Medulla oblongata (tissue), 1 donor: ENCODE measurements at regions not wholly inside any gene's neighbourhood (a gene's known extent, or its start where the extent isn't known, plus 50 kb on each side); places are given as distances from the start of the nearest gene placed in this dataset.

ENCODE experiments used
- DNase-seq: peaks from one replicate; pipeline ENCODE4 v3.0.0-alpha.2; 2015; ENCODE audit errors: extremely low spot score

DNA sequence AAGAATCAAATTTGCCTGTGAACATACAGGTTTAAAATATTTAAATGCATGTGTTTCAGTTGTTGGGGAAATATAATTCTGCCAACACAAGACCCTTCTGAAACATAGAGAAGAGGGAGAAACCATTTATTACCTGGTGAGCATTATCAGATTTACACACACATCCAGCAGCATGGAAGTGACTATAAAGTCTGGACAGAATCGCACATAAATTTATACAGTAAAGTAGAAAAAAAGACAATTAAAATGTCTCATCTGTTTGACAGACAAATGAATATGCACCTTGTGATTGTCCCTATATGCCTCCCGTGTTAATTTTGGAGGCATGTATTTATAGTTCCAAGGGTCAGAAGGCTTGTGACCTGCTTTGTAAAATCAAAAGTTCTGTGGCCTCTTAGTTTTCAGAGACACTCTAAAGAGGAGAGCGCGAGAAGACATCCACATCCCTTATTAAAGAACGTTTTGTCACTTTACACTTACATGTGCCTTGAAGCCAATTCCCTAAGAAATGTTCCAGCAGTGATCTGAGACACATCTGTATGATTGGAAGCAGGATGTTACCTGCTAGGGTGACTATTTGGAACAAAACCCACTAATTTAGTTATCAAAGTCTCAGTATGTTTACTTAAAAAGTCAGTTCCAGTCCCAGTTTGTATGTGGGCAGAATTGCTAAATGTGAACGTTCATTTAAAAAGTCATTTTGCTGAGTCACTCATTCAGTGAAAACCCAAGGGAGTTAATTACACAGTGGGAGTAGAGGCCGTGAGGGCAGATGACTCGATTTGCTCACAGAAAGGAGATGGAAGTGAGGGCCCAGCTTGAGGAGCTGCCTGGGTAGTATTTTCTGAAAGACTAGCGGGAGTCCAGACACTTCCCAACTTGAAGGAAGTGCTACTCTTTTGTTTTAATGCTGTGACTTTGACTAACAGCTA lies 527.6 kb upstream of the MEX3C start:
- no peak for DNase-seq

DNA sequence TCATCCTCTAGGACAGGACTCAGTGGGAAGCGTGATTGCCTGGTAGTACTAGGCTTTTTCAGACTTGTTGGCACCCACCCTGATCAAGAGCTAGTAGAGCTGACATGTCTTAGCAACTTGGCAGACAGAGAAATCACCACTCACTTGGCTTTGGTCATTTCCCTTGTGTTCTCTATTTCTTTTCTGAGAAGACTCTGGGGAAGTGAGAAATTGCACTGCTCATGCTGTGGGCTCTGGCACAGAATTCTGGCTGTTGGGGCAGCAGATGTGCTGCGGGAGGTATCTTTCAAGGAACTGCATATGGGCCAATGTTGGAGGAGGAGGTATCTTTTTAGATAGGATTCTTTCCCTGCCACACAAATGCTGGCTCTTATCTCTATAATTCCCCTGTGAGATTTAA lies 529.1 kb upstream of the MEX3C start:
- no peak for DNase-seq

DNA sequence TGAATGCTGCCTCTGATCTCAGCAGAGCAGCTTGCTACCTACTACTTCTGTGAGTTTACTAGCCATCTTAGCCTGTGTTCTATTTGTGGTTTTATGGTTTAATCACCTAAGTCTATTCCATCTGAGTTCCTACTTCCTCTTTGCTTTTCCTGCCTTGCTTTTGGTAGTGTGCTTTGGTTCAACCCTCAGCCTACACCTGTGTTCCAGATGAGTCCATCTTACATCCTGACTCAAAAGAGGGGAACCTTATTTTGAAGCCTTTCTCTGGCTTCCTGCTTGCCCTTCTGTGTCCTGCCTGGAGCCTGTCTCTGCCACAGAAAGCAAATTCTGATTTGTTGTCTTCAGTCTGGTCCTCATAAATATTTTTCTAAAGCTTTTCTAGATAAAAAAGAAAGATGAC lies 530.3 kb upstream of the MEX3C start:
- DNase-seq, result no peak

DNA sequence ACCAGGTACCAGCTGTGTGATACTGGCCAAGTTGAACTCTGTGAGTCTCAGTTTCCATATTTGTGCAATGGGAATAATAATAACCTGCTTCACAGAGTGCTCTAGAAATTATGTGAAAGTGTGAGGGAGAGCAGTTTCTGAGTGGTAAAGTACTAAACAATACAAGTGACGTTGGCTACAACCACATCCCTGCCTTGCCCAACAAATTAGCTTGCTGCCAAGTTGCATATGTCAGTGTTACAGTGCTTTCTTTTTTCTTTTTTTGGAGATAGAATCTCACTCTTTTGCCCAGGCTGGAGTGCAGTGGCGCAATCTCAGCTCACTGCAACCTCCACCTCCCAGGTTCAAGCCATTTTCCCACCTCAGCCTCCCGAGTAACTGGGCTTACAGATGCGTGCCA lies 533.6 kb upstream of the MEX3C start:
- DNase-seq, result no peak

DNA sequence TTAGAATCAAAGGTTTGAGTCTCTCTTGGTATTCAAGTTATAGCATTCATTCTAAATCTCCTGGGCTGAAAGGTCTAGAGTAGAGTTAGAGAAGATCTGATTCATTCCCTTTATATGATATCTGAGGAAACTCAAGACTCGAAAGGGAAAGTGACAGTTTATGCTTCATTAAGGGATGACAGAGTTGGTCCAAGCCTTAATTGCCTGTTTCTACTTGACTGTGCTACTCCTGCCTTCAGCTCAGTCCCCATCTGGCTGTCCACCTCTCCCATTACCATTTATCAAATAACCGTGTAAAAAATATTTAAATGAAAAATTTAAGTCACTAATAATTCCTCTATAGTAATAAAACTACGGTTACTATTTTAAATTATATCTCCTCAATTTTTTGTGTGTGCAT lies 537.1 kb upstream of the MEX3C start:
- DNase-seq, result no peak

DNA sequence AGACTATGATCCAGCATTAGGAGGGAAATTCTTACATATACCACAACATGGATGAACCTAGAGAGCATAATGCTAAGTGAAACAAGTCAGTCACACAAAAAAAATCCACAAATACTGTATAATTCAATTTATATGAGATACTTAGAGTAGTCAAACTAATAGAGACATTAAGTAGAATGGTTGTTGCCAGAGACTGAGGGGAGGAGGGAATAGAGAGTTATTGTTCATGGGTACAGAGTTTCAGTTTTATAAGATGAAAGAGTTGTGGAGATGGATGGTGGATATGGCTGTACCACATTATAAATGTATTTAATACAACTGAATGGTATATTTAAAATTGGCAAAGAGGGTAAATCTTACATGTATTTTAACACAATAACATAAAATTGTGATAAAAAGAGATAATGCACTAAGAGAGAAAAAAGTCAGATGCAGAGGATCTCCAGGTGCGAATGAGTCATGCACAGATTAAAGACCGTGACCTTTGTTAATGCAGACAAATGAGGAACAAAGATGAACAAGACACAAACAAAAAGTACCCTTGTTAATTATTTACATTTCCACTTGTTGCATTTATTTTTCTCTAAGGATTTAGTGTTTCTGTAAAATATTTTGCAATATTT lies 541.7 kb upstream of the MEX3C start:
- no peak for DNase-seq

DNA sequence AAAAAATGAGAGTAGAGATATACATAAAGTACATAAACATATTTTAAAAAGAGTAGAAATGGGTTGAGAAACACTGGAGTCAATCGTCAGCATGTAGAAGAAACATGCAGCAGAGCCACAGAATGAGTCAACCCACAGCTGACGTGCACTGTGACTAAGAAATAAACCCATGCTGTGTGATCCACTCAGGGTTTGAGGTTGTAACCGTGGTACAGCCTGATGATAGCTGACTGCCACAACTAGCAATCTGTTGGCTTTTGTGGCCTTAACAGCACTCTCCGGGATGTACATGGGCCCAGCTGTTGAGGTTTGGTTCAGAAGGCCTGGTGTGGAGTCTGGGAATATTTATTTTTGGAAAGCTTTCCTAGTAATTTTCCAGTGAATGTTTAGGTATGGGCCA lies 554.4 kb upstream of the MEX3C start:
- DNase-seq, result no peak

DNA sequence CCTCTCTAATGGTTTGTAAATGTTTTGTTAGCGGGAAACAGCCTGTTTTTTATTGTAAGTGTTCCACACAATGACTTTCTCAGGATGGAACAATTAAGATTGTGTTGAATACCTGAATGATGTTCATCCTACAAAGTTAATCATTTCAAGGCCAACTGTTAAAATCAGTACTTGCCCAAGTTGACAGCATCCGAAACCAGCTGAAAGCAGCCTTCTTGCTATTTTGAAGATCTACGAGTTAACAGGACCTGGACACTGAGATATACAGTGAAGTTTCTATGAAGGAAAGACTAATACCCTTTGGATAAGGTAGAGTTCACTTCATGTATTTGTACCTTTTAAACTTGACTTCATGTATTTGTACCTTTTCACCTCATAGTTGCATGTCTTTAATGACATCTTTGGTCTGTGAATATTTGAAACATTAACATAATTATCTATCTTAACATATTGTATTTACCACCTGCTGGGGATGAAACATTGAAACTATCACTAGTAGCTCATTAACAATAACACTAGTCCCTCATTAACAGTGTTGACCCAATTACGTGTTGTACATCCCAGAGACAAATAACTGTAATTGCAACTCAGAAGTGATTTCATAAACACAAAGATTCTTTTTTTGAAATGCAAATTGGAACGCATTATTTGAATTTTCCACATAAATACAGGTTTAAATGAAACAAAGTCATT lies 556.0 kb upstream of the MEX3C start:
- no peak for DNase-seq

DNA sequence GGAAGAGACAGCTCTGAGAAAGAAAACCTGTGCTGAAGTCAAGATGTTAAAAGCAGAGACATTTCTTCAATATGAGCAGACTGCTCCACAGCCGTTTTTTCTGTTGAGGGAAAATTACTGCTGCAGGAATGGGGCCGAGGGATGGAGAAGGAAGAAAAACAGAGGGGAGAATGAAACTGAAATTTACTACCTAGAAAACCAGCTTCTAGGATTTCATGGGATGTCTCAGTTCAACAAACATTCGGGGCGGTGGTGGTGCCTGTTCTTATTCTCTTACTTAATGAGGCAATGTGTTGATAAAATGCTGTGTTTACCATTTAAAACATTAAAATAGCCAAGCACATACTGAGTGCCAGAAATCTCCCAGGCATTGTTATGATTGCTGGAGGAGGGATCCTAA lies 557.1 kb upstream of the MEX3C start:
- no peak for DNase-seq

DNA sequence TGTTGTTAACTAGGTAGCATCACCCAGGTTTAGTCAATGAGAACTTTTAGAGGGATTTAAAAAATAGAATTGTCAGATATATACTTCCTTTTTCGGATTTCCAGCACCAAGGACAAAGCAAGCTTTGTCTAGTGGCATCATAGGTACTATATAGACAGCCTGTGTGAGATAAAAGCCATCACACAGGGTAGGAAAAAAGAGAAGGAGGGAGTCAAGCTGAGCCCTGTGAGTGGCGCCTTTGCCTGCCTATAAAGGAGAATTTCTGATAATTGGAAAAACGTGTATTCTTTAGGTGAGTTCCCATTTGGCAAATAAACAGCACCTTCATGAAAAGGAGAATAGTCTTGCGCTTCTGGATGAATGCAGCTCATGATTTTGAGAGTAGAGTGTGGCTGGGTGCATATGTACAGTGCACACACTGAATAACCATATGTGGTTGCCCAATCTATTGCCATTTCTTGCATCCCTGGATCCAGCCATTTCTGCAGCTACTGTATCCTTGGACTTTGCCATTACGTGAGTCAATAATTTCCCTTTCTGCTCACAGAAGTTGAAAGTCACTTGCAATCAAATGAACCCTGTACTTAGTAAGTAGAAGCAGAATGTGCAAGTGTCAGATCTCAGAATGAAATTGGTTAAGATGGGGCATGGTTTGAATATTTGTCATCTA lies 559.9 kb upstream of the MEX3C start:
- no peak for DNase-seq

DNA sequence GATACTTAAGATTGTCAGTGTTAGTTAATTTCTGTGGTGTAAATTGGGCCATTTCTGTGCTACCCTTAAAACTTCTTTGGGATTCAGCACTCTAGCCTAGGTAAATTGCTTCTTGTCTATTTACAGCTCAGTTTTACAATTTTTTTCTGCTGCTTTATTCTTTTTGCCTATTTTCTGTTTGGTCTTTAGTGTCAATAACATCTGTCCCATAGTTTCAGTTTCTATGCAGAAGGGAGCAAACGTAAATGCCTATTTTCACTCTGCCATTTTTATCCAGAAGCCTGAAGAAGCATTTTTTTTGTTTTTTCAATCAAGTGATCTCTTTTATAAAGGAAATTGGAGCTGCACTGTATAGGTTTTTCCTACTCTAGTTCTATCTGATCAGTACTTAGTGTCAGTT lies 564.9 kb upstream of the MEX3C start:
- no peak for DNase-seq

DNA sequence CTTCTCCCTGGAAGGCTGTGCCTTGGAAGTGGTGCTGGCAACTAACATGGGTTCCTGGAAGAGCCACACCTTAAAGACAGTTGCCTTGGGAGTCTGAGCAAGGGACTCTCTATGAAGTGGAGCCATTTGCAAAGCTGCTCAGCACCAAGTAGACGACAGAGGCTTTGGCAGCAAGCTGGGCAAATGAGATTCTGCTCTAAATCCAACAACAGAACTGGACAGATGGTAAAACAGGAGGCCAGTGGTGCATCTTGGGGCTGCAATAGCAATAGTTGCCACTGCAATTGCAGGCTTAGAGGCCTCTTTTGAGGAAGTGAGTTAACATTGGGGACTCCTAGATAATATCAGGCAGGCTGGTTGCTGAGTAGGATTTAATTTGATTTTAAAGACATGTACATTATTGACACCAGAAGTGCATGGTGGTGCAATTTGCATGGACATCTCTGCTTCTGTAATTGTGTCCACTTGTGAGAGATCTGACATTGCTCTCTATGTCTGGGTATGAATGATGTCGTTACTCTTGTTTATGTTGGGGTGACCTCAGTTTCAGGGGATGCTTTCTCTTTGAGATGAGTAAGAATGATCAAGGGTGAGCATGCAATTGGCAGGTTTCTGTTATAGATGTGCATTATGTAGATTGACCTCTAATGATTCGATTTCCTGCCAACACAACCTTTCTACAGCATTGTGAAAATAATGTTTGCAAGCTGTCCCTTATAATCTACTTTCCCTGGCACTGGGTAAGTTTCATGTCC lies 568.3 kb upstream of the MEX3C start:
- no peak for DNase-seq

DNA sequence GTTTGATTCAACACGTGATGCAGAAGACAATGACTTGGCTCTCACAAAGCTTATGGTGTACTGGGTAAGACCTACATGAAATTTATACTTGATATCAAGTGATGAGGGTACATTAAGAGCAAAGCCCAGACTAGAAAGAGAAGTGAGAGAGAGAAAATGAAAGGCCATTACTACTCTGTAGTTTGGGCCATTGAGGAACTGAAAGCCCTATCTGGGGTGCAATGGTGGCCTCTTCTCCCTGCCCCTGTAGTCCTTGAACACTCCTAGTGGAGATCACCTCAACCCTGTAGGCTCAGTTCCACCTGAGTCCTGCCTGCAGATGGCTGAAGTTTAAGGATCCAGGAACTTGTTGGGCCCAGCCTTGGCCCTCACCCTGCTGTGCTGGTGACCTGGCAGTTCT lies 569.8 kb upstream of the MEX3C start:
- DNase-seq, result no peak

DNA sequence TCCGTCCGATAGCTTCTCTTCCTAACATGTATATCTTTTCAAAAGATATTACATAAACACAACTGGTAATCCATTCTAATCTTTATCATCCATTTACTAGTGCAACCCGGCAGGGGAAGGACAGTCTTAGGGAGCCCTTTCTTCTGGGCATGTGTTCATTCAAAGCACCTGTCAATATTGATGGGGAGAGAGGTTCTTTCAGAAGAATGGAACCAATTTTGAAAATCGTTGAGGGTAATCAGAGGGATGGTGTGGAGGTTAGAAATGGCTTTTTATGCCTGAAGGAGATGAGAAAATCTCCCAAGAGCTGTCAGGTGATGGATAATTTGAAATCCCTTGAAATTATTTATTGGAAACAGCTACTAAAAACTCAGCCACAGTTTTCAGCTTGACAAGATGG lies 561.9 kb upstream of the DCC start:
- no peak for DNase-seq

DNA sequence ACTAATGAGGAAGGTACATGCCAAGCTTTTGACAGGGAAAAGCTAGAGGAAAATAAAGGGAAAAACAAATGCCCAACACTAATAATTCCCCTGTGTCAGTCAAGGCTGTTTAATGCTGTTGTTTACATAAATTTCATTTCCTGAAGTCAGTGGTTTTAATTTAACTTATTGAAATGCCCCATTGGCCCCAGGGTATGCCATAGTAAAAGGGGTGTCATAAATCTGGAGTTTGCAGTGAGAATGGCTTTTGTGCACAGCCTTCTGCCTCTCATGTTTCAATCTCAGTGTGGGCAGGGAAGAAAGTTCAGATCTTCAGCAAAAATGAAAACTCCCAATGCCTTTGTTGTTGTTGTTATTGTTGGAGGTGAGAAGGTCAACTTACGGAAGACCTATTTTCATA lies 550.1 kb upstream of the DCC start:
- no peak for DNase-seq

DNA sequence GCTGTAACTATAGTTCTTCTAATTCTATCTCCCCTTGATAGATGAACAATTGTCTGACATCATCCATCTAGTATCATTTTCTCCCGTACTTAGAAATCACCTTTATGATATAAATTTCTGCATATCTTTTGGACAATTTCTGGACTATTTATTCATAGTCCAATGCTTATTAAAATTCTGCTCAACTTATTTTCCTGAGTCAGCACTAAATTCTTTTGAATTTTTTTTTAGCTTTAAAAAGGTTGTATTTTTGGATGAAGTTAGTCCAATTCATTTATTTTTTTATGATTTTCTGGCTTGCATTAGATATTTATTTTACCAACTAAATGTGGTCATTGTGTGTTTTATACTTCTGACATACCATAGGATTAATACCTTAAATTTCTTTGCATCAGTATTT lies 538.5 kb upstream of the DCC start:
- DNase-seq, result no peak

DNA sequence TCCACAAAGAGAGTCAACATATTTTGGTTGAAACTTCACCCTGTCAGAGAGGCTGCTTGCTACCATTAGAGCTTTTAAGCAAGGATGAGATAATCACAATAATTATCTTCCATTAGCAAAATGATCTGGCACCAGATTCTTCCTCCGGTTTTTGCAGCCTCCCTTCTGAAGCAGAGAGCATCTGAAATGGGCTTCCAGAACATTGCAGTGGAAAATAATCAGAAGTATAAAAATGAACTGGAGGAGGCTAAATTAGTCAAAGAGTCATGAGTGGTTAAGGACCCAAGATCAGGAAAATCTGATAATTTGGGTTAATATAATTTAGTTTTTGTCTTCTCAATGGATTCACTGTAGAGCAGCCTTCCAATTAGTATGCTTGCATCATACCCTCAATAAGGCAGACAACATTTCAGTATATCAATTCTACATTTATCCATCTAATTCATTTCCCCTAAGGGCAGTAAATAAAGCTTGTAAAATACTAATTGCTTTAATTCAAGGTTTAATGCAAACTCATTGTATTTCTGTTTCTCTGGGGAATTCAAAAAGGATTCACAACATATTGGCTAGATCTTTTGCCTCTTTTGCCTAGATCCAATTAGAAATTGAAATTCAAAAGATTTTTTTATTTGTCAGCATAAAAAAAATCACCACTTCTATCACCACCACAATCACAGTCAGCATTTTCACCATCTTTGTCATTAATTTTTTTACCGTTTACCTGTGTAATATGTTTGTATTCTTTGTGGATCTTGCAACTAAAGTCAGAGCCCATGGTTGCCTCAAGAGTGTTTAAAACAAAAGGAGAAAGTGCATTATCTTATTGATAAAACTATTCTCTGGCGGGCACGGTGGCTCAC lies 537.2 kb upstream of the DCC start:
- DNase-seq, result no peak

DNA sequence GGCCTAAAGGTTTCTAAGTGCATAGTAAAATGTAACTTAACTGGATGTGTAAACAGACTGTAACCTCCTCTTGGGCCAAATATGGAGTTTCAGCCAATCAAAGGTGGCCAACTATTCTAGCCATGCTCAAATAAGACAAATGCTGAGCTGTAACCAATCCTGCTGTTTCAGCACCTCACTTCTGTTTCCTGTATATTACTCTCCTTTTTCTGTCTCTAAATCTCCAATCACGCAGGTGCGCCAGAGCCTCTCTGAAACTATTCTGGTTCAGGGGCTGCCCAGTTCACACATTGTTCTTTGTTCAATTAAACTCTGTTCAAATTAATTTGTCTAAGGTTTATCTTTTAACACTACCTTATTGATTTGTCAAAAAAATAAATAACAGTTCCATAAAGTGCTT lies 532.7 kb upstream of the DCC start:
- no peak for DNase-seq

DNA sequence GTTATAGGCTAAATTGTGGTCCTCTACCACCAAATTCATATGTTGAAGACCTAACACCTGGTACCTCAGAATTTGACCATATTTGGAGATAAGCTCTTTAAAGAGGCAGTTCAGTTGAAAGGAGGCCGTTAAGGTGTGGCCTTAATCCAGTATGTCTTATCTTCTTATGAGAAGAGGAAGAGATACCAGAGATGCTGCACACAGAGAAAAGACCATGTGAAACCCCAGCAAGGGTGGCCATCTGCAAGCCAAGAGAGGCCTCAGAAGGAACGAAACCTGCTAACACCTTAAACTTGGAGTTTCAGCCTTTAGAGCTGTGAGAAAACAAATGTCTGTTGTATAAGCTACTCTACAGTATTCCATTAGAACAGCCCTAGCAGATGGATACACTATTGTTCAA lies 528.1 kb upstream of the DCC start:
- DNase-seq, result no peak

DNA sequence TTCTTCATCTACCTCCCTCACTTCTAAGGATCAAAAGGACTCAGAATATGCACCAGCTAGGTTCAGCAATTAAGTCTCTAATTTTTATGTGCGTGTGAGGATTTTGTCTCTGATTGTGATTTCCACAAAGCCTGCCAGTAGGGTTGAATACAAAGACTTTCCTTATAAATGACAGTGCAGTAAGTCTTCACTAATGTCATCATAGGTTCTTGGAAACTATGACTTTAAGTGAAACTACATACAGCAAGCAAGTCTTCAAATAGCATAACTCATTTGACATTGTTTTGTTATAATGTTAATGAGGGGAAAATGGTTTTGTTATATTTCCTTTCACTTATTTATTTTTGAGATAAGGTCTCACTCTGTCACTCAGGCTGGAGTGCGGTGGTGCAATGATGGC lies 526.3 kb upstream of the DCC start:
- no peak for DNase-seq

DNA sequence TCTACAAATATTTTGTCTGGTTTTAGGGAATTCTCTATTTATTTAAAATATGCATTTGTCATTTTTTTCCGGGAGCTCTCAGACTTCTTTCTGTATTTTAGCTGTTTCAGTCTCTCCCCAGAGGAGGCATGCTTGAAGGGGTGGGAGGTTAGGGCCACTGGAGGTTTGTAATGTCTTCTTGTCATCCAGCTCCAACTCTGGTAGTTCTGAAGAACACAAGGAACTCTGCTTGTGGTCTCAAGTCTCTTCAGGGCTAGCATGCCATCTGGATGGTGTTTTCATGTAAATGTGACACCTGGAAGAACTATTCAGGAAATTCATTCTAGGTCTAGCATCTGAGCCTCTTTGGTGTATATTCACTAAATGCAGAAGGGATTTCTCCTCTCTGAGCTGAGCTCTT lies 518.4 kb upstream of the DCC start:
- DNase-seq, result no peak
